NCI-H128 (cell line): ENCODE measurements at regions not wholly inside any gene's neighbourhood (a gene's known extent, or its start where the extent isn't known, plus 50 kb on each side); places are given as distances from the start of the nearest gene placed in this dataset.
"Not testable (repeated sequence)": the region's sequence is repeated elsewhere in the genome, so short reads cannot be mapped to it uniquely, and the experiment has no call there.

Experiments used
- DNase-seq: peaks from one replicate; lab custom pipeline; 2025; ENCODE audit not compliant: unreplicated experiment; lab: John Stamatoyannopoulos, UW

DNA sequence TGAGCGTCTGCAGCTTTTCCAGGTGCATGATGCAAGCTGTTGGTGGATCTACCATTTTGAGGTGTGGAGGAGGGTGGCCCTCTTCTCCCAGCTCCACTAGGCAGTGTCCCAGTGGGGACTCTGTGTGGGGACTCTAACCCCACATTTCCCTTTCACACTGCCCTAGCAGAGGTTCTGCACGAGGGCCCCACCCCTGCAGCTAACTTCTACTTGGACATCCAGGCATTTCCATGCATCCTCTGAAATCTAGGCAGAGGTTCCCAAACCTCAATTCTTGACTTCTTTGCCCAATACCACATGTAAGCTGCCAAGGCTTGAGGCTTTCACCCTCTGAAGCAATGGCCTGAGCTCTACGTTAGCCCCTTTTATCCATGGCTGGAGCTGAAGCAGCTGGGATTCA is 61.4 kb upstream of the HGFAC start:
- not testable (repeated sequence) for DNase-seq

DNA sequence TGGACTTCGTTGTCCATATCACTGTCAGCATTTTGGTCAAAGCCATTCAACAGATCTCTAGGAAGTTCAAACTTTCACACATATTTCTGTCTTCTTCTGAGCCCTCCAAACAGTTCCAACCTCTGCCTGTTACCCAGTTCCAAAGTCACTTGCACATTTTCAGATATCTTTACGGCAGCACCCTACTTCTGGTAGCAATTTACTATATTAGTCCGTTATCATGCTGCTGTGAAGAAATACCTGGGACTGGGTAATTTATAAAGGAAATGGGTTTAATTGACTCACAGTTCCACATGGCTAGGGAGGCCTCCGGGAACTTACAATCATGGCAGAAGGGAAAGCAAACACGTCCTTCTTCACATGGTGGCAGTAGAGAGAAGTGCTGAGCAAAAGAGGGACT is 60.6 kb upstream of the HGFAC start:
- DNase-seq, result not testable (repeated sequence)

DNA sequence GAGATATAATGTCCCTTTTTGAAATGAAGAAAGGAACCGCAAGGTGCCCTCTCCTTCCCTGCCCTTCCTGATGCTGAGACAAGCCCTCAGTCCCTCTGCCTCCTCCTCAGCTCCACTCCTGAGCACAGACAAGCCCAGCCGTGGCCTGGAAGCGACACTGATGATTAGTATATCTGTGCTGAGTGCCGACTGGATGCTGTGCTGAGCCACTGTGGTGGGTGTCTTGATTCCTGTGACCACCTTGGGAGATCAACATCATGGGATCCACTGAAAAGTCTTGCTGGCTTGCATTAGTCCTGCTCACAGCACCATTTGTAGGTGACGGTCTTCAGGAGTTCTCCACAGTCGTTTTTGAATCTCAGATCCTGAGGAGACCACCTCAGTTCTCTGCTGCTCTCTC is 59.5 kb upstream of the HGFAC start:
- DNase-seq, result no peak

DNA sequence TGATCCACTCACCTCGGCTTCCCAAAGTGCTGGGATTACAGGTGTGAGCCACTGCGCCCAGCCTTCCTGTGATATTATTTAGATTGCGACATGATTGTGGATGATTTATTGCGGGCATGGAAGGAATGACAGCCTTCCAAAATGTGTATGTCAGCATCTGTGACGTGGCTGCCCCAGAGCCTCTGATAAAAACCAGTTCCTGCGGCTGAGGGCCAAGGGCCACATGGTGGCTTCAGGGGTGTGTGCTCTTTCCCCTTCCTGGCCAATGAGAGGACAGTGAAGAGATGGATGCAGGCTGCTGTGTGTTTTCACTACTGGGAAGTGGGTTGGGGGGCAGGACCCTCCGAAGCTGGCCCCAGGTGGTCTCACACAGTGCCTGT is 57.4 kb upstream of the HGFAC start:
- DNase-seq, result no peak

DNA sequence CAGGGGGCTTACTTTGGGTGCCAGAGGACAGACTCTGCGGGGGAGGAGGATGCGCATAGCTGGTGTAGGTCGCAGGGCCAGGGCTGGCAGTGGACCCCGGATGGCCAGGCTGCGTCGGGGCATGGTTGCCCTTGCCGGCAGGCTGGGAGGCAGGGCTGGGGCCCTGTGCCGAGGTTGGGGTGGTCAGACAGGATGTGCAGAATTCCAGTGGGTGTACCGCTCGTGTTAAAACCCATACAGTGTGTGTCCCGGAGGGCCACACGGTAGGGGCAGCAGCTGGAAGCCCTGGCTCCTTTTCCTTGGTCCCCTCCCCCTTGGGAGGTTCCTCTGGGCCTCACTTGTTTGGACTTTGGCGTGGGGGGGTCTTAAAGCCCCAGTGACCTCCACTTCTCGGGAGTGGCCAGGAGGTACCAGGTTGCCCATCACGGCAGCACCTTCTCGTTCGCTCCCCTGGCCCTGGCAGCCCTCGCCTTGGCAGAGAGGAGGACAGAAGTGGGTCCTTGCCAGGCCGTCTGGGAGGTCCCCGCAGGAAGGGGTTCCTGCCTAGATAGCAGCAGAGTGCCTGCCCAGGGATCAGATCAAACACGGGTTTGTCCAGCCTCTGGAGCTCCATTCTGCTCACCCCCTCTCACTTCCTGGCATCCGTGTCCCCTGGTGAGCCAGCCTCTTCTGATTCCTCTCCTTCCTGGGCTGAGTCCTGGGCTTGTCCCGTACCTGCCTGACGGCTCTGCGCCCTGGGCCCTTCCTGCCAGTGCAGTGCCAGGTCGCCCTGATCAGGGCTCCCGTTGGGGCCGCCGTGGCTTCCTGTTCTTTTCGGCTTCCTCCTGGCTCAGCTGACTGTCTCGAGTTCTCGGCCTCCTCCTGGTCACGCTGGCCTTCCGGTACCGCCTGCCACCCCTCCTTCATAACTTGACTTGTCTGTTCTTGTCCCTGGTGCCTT is 56.7 kb upstream of the HGFAC start:
- DNase-seq, result no peak

DNA sequence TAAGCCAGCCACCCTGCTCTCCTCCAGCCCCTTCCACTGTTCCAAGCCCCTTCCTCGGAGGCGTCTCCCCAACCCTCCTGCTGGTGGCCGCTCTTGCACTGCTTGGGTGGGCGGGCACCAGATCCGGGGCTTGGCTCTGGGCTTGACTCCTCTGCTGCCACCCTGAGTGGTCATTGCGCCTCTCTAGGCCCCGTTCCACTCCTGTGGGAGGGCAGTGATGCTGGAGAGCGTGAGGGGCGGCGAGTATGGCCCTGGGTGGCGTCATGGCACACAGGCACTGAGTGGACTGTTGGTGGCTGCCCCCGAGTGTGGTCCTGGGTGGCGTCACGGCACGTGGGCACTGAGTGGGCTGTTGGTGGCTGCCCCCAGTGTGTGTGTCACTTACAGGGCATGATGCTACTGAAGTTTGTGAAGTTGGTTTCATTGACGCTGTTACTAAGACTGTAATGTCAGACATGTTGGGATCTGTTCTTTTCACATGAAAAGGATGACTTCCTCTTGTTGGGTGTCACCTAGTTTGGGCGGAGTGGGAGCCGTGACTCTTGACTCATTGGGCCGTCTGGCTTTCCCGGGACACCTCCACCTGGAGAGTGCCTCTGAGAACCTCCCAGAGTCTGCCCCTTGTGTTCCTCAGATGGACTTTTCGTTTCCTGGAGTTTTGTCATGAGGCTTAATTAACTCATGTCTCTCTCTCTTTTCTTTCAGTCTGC is 55.9 kb upstream of the HGFAC start:
- DNase-seq, result no peak

DNA sequence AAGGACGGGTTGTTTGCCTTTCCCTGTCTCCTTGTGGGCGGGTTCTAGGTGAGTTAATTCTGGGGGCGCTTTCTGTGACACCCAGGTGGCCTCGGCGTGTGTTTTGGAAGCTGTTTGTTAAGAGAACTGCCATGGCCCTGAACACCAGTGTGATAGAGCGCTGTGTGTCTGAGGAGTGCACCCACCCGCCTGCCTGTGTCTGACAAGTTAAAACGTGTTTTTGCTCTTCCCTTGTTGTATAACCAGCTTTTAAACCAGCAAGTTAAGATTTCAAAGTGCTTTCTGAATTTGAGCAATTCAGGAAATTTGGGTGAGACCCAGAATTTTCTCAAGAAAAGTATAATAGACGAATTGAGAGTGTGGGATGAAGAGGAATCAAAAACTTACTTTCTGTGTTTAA is 55.2 kb upstream of the HGFAC start:
- DNase-seq, result no peak

DNA sequence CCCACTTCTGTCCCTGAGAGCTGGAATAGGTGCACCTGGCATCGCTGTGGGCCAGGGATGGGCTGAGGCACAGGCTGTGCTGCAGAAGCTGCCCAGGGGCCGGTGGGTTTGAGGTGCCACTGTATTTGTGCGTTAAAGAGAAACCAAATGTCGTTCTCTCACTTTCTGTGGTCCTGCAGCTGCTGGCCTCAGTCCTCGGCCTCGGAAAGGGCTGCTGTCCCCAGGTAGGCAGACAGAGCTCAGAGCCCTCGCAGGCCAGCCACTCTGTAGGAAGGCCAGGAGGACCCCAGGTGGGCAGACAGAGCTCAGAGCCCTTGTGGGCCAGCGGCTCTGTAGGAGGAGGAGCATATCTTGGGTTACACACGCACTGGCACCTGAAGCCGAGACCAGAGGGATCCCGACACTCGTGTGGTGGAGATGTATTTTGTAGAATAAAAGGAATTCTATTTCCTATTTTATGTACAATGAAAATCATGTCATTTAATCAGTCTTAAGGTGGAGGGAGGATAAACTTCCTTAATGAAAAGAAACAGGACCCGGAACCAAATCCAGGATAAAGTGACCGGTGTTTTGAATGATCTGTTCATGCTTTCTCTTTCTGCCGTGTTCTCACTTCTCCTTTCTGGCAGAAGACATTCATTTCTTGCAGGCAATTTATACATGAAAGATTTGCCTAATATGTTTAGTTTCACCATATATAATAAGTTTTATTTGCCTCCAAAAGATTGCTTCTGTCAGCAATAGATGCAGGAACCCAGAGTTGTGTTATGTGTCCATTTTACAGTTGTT is 54.4 kb upstream of the HGFAC start:
- DNase-seq, result no peak

DNA sequence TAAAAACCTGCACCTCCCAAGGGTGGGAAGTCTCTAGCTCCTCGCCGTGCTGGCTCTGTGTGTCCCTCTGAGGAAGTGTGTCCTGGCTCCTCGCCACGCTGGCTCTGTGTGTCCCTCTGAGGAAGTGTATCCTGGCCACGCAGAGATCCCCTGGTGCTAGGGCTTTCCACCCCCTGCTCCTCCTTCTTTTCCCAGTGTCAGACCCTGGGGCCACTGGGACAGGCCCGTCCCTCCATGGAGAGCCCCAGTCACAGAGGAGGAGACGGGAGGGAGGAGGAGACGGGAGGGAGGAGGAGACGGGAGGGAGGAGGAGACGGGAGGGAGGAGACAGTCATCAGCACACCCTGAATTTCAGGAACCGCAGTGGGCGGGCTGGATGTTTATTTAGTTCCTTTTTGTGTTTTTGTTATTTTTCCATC is 53.8 kb upstream of the HGFAC start:
- DNase-seq, result no peak

DNA sequence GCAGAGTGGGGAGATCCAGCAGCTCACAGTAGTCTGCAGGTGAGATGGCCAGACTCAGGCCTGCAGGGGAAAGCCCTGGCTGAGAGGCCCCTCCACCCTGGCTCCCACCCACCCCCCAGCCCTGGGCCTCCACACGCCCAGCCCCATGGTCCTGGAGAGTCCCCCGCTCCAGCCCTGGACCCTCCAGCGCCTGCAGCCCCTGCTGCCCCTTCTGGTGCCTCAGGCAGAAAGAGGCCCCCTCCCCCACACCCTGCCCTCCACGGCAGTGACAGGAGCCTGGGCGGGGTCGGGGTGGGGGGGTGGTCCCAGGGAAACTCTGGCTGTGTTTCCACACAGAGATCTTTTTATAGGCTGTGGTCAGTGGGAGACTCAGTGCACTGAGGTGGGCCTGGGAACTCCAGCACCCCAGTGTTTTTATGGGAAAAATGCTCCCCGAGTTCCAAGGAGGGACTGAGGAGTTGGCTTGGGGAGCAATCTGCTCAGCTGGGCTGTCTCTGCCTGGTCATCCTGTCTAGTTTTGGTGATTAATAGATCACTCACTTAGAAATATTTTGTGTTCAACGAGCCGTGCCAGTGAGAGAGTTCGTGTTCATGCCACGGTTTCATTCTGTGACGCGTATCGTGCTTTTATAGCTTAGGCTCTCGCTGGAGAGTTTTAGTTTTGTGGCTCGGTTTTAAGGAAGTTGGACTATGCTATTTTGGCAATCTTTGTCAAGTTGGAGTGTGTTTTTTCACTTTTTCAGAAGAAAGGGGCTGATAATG is 53.1 kb upstream of the HGFAC start:
- no peak for DNase-seq

DNA sequence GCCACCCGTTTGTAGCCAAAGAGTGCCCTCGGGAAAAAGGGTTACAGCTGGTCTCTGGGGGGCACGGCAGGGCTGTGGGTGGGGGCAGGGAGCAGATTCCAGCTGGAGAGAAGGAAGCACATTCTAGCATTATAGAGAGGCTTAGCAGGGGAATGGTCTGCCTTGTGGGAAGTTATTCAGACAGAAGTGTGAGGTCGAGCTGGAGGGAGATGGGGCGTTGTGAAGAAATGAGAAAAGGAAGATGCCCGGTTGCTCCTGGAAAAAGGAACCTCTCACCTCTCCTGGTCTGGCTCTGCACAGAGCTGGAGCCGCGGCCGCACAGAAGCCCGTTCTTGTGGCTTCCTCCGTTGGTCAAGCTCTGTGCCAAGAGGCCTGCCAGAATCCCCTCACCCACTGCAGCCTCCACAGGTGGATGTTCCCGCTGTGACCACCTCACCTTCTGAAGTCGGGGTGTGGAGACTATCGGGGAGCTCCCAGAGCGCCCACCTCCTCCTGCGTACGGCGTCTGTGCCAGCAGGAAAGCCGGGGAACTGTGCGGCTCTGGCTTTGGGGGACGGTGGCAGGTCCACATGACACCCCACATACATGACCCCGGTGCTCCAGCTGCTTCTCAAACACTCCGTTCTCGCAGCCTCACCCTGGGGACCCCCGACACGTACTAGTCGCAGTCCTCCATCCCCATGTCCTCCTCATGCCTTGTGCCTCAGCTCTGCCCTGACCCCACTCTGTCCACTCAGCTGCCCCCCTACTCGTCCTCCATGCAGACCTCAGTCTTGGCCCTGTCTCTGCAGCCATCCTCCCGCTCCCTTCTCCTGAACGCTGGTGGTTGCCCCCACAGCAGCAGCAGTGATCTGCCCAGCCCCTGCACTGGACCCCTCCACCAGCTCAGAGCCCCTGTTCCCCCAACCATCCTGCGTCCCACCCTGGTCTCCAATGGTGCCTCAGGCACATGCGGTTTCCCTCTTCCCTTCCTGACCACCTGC is 52.2 kb upstream of the HGFAC start:
- no peak for DNase-seq

DNA sequence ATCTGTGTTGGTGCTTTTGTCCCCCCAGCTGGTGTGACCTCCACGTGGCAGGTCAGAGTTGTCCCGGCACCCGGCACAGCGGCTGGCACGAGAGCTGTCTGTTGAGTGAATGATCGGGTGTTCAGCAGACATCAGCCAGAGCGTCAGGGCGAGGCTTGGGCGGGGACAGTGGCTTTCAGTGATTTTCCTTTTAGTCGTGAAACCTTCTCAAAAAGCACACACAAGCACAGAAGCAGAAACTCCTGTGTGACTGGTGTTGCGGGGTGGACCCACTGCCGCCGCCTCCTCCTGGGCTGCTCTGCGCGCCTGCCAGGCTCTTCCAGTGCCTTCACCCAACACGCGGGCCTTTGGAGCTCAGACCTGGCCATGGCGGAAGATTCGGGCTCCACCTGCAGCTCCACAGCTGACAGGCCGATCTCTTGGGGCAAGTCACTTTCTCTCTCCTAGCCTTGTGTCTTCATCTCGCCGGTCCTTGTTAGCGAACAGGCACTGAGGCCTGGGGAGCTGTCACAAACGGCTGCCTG is 51.4 kb upstream of the HGFAC start:
- DNase-seq, result no peak

DNA sequence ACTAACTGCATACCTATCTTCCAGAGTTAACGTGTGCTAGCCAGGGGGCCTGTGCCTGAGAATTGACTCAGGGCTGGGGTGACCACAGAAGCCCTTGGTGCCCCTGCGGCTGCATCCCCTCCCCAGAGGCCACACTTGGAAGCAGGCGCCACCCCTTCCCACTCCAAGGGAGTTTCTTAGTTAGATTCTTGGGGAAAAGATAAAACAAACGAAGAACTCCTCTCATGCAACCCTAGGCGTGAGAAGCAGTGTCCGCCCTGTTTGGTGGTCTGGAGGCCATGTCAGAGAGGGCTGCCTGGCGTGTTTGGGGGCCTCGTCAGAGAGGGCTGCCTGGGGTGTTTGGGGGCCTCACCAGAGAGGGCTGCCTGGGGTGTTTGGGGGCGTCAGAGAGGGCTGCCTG is 50.3 kb upstream of the HGFAC start:
- DNase-seq, result no peak
